CD8-positive, alpha-beta memory T cell (primary cell): ENCODE measurements at regions not wholly inside any gene's neighbourhood (a gene's known extent, or its start where the extent isn't known, plus 50 kb on each side); places are given as distances from the start of the nearest gene placed in this dataset.

Experiments
- CTCF ChIA-PET: fragments of 350-600 bp; sonication (Branson Sonifier 250); formaldehyde crosslinking; loops from one replicate; lab custom pipeline; 2021; ENCODE audit warnings: antibody characterized with exemption; lab: Charles Lee
- POLR2A ChIA-PET: fragments of 350-600 bp; sonication (Branson Sonifier 250); formaldehyde crosslinking; loops from one replicate; lab custom pipeline; 2021; ENCODE audit warnings: antibody characterized with exemption; lab: Charles Lee
- DNase-seq, 5 donors: peaks; one replicate each; pipeline versions ENCODE4 v3.0.0 to v3.0.0-alpha.2; 2020 to 2022; ENCODE audit warnings: mixed read lengths in 1 of 5
- H3K27ac ChIP-seq: one replicate; pipeline ENCODE4 v1.7.0; 2013; ENCODE audit warnings: low read depth, mild to moderate bottlenecking, low read length, moderate library complexity
- H3K27me3 ChIP-seq: 2 replicates; pipeline ENCODE4 v1.7.0; 2013; ENCODE audit warnings: low read length, mild to moderate bottlenecking; ENCODE audit not compliant: insufficient read depth, poor library complexity, severe bottlenecking
- H3K36me3 ChIP-seq: 2 replicates; pipeline ENCODE4 v1.7.0; 2013; ENCODE audit warnings: mild to moderate bottlenecking, low read length, moderate library complexity; ENCODE audit not compliant: insufficient read depth
- H3K4me1 ChIP-seq: 2 replicates; pipeline ENCODE4 v1.7.0; 2013; ENCODE audit warnings: mild to moderate bottlenecking, low read length, moderate library complexity; ENCODE audit not compliant: insufficient read depth
- H3K4me3 ChIP-seq: 2 replicates; pipeline ENCODE4 v1.7.0; 2013; ENCODE audit warnings: mild to moderate bottlenecking, low read length
- H3K9me3 ChIP-seq: 2 replicates; pipeline ENCODE4 v1.7.0; 2013; ENCODE audit warnings: mild to moderate bottlenecking, low read length
- H3K27ac Mint-ChIP-seq, 8 donors: one replicate each; pipeline ENCODE4 v1.8.0; 2020 to 2021; ENCODE audit warnings: mixed read lengths in 8 of 8, mild to moderate bottlenecking in 6 of 8, inconsistent platforms in 3 of 8, moderate library complexity in 3 of 8
- H3K27me3 Mint-ChIP-seq, 2 donors: one replicate each; pipeline ENCODE4 v1.8.0; 2020 to 2021; ENCODE audit warnings: mixed read lengths in 2 of 2, mild to moderate bottlenecking in 1 of 2, moderate library complexity in 1 of 2
- H3K36me3 Mint-ChIP-seq, 3 donors: one replicate each; pipeline ENCODE4 v1.8.0; 2020 to 2021; ENCODE audit warnings: mixed read lengths in 3 of 3, inconsistent platforms in 1 of 3, mild to moderate bottlenecking in 1 of 3
- H3K4me1 Mint-ChIP-seq, 3 donors: one replicate each; pipeline ENCODE4 v1.8.0; 2020 to 2021; ENCODE audit warnings: mixed read lengths in 3 of 3, inconsistent platforms in 1 of 3, mild to moderate bottlenecking in 1 of 3
- H3K4me3 Mint-ChIP-seq, 7 donors: one replicate each; pipeline ENCODE4 v1.8.0; 2020 to 2021; ENCODE audit warnings: mixed read lengths in 7 of 7, mild to moderate bottlenecking in 6 of 7, moderate library complexity in 4 of 7, inconsistent platforms in 2 of 7
- H3K9me3 Mint-ChIP-seq, 5 donors: one replicate each; pipeline ENCODE4 v1.8.0; 2020 to 2022; ENCODE audit warnings: mixed read lengths in 5 of 5, mild to moderate bottlenecking in 3 of 5, moderate library complexity in 2 of 5, inconsistent platforms in 1 of 5

- H3K4me1 Mint-ChIP-seq: no peaks in the 10 kb centered on the region
- H3K9me3 Mint-ChIP-seq: no peaks in the 10 kb centered on the region
- Histone ChIP-seq H3K36me3 (no peaks in the 10 kb centered on the region), H3K9me3 (no peaks in the 10 kb centered on the region), H3K4me3 (no peak overlapping the region), H3K27me3 (no peaks in the 10 kb centered on the region), H3K27ac (no peak overlapping the region), H3K4me1 (no peaks in the 10 kb centered on the region)
- ChIA-PET CTCF (no interaction called here), POLR2A (no interaction called here)
- H3K4me3 Mint-ChIP-seq: no peak overlapping the region
- peaks cover 7 to 15% of the 10 kb centered on the region in 2 donors for H3K27me3 Mint-ChIP-seq
- H3K36me3 Mint-ChIP-seq: no peaks in the 10 kb centered on the region
- H3K27ac Mint-ChIP-seq: no peak overlapping the region
- no peak for DNase-seq
These were observed 82.9 kb upstream of the WDR11 start for GRCh38 chr10:120768227-120768626.

DNA sequence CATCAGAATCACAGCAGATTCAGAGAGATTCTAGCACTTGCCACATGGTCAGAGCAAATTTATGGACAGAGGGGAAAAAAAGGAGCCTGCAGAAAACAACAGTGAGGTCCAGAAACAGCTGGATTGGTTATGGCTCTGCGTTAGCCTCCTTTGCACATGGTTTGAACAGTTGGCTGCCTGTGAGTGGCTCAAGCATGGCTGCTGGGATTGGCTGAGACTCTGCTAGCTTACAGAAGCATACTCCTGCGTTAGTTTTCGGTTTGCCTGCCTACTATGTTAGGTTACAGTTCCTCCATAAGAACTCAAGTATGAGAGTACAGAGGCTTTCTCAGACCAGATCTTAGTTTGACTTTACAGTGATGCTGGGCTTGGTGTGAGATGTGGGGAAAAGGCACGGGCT, 80.7 kb upstream of the WDR11 start:
- Histone ChIP-seq H3K36me3 (no peaks in the 10 kb centered on the region), H3K27ac (no peak overlapping the region), H3K4me1 (no peaks in the 10 kb centered on the region), H3K9me3 (no peaks in the 10 kb centered on the region), H3K27me3 (no peaks in the 10 kb centered on the region), H3K4me3 (no peak overlapping the region)
- DNase-seq: no peak
- ChIA-PET POLR2A (no interaction called here), CTCF (no interaction called here)
- H3K4me3 Mint-ChIP-seq: no peak overlapping the region
- no peaks in the 10 kb centered on the region for H3K9me3 Mint-ChIP-seq
- H3K27me3 Mint-ChIP-seq: peaks cover 10 to 15% of the 10 kb centered on the region in 2 donors
- no peak overlapping the region for H3K27ac Mint-ChIP-seq
- no peaks in the 10 kb centered on the region for H3K4me1 Mint-ChIP-seq
- no peaks in the 10 kb centered on the region for H3K36me3 Mint-ChIP-seq

GRCh38 chr10:120776442-120776841, 74.7 kb upstream of the WDR11 start:
- Mint-ChIP-seq H3K27me3 (peaks cover 5 to 6% of the 10 kb centered on the region in 2 donors), H3K4me1 (no peaks in the 10 kb centered on the region), H3K27ac (no peak overlapping the region), H3K36me3 (no peaks in the 10 kb centered on the region), H3K4me3 (no peak overlapping the region), H3K9me3 (no peaks in the 10 kb centered on the region)
- Histone ChIP-seq H3K27me3 (no peaks in the 10 kb centered on the region), H3K9me3 (no peaks in the 10 kb centered on the region), H3K4me3 (no peak overlapping the region), H3K4me1 (no peaks in the 10 kb centered on the region), H3K27ac (no peak overlapping the region), H3K36me3 (no peaks in the 10 kb centered on the region)
- ChIA-PET POLR2A (no interaction called here), CTCF (no interaction called here)
- no peak for DNase-seq

- no peaks in the 10 kb centered on the region for H3K4me1 Mint-ChIP-seq
- no peaks in the 10 kb centered on the region for H3K27me3 ChIP-seq
- H3K4me1 ChIP-seq: no peaks in the 10 kb centered on the region
- H3K9me3 Mint-ChIP-seq: no peaks in the 10 kb centered on the region
- H3K27ac ChIP-seq: no peak overlapping the region
- no peak overlapping the region for H3K27ac Mint-ChIP-seq
- CTCF ChIA-PET: interaction anchor here (1.2 kb wide), 1 partner anchor 35 kb away, joined by 3 read pairs; no protein-coding TSS in a partner anchor
- H3K36me3 ChIP-seq: no peaks in the 10 kb centered on the region
- DNase-seq: no peak
- H3K4me3 Mint-ChIP-seq: no peak overlapping the region
- POLR2A ChIA-PET: no interaction called here
- no peak overlapping the region for H3K4me3 ChIP-seq
- no peaks in the 10 kb centered on the region for H3K9me3 ChIP-seq
- H3K36me3 Mint-ChIP-seq: no peaks in the 10 kb centered on the region
- peaks cover 5 to 6% of the 10 kb centered on the region in 2 donors for H3K27me3 Mint-ChIP-seq
These were observed 68.8 kb upstream of the WDR11 start for GRCh38 chr10:120782336-120782735.

GRCh38 chr10:120783098-120783497, 68.1 kb upstream of the WDR11 start:
- DNase-seq: no peak
- Mint-ChIP-seq H3K9me3 (no peaks in the 10 kb centered on the region), H3K36me3 (no peaks in the 10 kb centered on the region)

GRCh38 chr10:120783867-120784266, 67.3 kb upstream of the WDR11 start:
- Histone ChIP-seq H3K27me3 (no peaks in the 10 kb centered on the region), H3K9me3 (no peaks in the 10 kb centered on the region), H3K36me3 (no peaks in the 10 kb centered on the region), H3K4me3 (no peak overlapping the region), H3K27ac (no peak overlapping the region), H3K4me1 (no peaks in the 10 kb centered on the region)
- no peak overlapping the region for H3K27ac Mint-ChIP-seq
- H3K36me3 Mint-ChIP-seq: no peaks in the 10 kb centered on the region
- H3K4me3 Mint-ChIP-seq: no peak overlapping the region
- H3K27me3 Mint-ChIP-seq: peaks cover 5 to 6% of the 10 kb centered on the region in 2 donors
- ChIA-PET CTCF (no interaction called here), POLR2A (no interaction called here)
- DNase-seq: no peak
- no peaks in the 10 kb centered on the region for H3K9me3 Mint-ChIP-seq
- H3K4me1 Mint-ChIP-seq: no peaks in the 10 kb centered on the region

More at GRCh38 chr10:120783098-120783497, 68.1 kb upstream of the WDR11 start:
- Mint-ChIP-seq H3K27me3 (peaks cover 5 to 6% of the 10 kb centered on the region in 2 donors), H3K4me3 (no peak overlapping the region), H3K4me1 (no peaks in the 10 kb centered on the region), H3K27ac (no peak overlapping the region)
- Histone ChIP-seq H3K27me3 (no peaks in the 10 kb centered on the region), H3K9me3 (no peaks in the 10 kb centered on the region), H3K27ac (no peak overlapping the region), H3K4me1 (no peaks in the 10 kb centered on the region), H3K4me3 (no peak overlapping the region), H3K36me3 (no peaks in the 10 kb centered on the region)
- ChIA-PET CTCF (no interaction called here), POLR2A (no interaction called here)

DNA sequence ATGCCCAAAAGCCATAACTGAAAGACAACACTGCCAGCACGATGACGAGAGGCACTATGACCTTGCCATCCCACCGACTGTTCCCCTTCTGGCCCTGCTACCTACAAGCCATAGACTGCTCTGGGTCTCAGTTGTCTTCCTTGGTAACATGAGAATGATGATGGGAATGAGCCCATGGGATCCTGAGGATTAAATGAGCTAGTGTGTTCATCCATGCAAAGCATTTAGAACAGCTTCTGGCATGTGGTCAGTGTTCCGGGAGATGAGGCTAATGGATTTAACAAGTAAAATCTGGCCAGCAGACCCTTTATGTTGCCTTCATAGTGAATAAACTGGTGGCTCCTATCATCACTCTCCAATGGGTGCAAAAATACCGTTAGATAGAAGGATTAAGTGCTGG, 62.4 kb upstream of the WDR11 start:
- no peaks in the 10 kb centered on the region for H3K4me1 ChIP-seq
- H3K9me3 ChIP-seq: no peaks in the 10 kb centered on the region
- Mint-ChIP-seq H3K36me3 (no peaks in the 10 kb centered on the region), H3K4me1 (no peaks in the 10 kb centered on the region), H3K27ac (no peak overlapping the region), H3K27me3 (peaks cover 2 to 7% of the 10 kb centered on the region in 2 donors), H3K9me3 (no peaks in the 10 kb centered on the region), H3K4me3 (no peak overlapping the region)
- ChIA-PET POLR2A (no interaction called here), CTCF (no interaction called here)
- no peaks in the 10 kb centered on the region for H3K36me3 ChIP-seq
- H3K4me3 ChIP-seq: no peak overlapping the region
- H3K27me3 ChIP-seq: no peaks in the 10 kb centered on the region
- DNase-seq: no peak
- no peak overlapping the region for H3K27ac ChIP-seq

- H3K4me1 ChIP-seq: no peaks in the 10 kb centered on the region
- Mint-ChIP-seq H3K9me3 (no peaks in the 10 kb centered on the region), H3K36me3 (no peaks in the 10 kb centered on the region), H3K4me1 (no peaks in the 10 kb centered on the region), H3K27ac (peak overlapping the region in 1 of 8 donors; percentile 24), H3K4me3 (no peak overlapping the region), H3K27me3 (peaks cover 2 to 11% of the 10 kb centered on the region in 2 donors)
- no peaks in the 10 kb centered on the region for H3K36me3 ChIP-seq
- H3K4me3 ChIP-seq: no peak overlapping the region
- H3K27ac ChIP-seq: no peak overlapping the region
- POLR2A ChIA-PET: no interaction called here
- CTCF ChIA-PET: no interaction called here
- no peaks in the 10 kb centered on the region for H3K9me3 ChIP-seq
- DNase-seq: no peak
- no peaks in the 10 kb centered on the region for H3K27me3 ChIP-seq
These were observed 61.6 kb upstream of the WDR11 start for GRCh38 chr10:120789303-120790203.
